GM23338 (cell line): ENCODE measurements at regions not wholly inside any gene's neighbourhood (a gene's known extent, or its start where the extent isn't known, plus 50 kb on each side); places are given as distances from the start of the nearest gene placed in this dataset.

Experiments used
- ATAC-seq: fragments of 200-7000 bp; cut with Tn5 transposase; 3 replicates; pipeline ENCODE4 v1.9.1; 2020
- DNase-seq: peaks from one replicate; pipeline ENCODE4 v3.0.0-alpha.2; 2015; ENCODE audit warnings: low spot score
- H2AFZ ChIP-seq: fragments of 200-600 bp; sonication (generic); 2 replicates; pipeline ENCODE4 v1.8.0; 2016; ENCODE audit warnings: antibody characterized with exemption, mild to moderate bottlenecking, moderate library complexity
- H3F3A ChIP-seq: fragments of 200-600 bp; sonication (generic); replicated peaks from 2 replicates; pipeline ENCODE4 v1.8.0; 2017; ENCODE audit warnings: antibody characterized with exemption, mixed run types, low read depth
- H3K27ac ChIP-seq: fragments of 200-600 bp; sonication (generic); 2 replicates; pipeline ENCODE4 v1.6.1; 2016; ENCODE audit warnings: low read depth
- H3K27me3 ChIP-seq: fragments of 200-600 bp; sonication (generic); 2 replicates; pipeline ENCODE4 v1.8.0; 2016; ENCODE audit warnings: mild to moderate bottlenecking, mixed run types, moderate library complexity; ENCODE audit not compliant: insufficient read depth
- H3K36me3 ChIP-seq: fragments of 200-600 bp; sonication (generic); 2 replicates; pipeline ENCODE4 v1.8.0; 2016; ENCODE audit warnings: mild to moderate bottlenecking; ENCODE audit not compliant: insufficient read depth
- H3K4me1 ChIP-seq: fragments of 200-600 bp; sonication (generic); 2 replicates; pipeline ENCODE4 v1.8.0; 2016; ENCODE audit warnings: mild to moderate bottlenecking, moderate library complexity; ENCODE audit not compliant: insufficient read depth
- H3K4me2 ChIP-seq: fragments of 200-600 bp; sonication (generic); 2 replicates; pipeline ENCODE4 v1.7.1; 2017; ENCODE audit warnings: mixed run types
- H3K4me3 ChIP-seq: fragments of 200-600 bp; sonication (generic); 2 replicates; pipeline ENCODE4 v1.6.1; 2016; ENCODE audit warnings: mixed run types
- H3K79me2 ChIP-seq: fragments of 200-600 bp; sonication (generic); replicated peaks from 2 replicates; pipeline ENCODE4 v1.8.0; 2017; ENCODE audit warnings: mild to moderate bottlenecking; ENCODE audit not compliant: insufficient read depth
- H3K9me2 ChIP-seq: fragments of 200-600 bp; sonication (generic); 2 replicates; pipeline ENCODE4 v1.8.0; 2017; ENCODE audit not compliant: insufficient read depth
- H4K20me1 ChIP-seq: fragments of 200-600 bp; sonication (generic); replicated peaks from 2 replicates; pipeline ENCODE4 v1.8.0; 2017; ENCODE audit warnings: mild to moderate bottlenecking; ENCODE audit not compliant: insufficient read depth
- H3K27ac Mint-ChIP-seq: 2 replicates; pipeline ENCODE4 v1.8.0; 2020; ENCODE audit warnings: inconsistent platforms, mild to moderate bottlenecking, moderate library complexity, mixed read lengths
- H3K27me3 Mint-ChIP-seq: 3 replicates; pipeline ENCODE4 v1.8.0; 2022; ENCODE audit warnings: low read depth, mild to moderate bottlenecking, moderate library complexity, mixed read lengths, inconsistent platforms; ENCODE audit not compliant: insufficient read depth, poor library complexity
- H3K36me3 Mint-ChIP-seq: 3 replicates; pipeline ENCODE4 v1.8.0; 2021; ENCODE audit warnings: low read depth, mild to moderate bottlenecking, inconsistent platforms, moderate library complexity, mixed read lengths
- H3K4me1 Mint-ChIP-seq: 3 replicates; pipeline ENCODE4 v1.8.0; 2020; ENCODE audit warnings: mild to moderate bottlenecking, inconsistent platforms, mixed read lengths
- H3K4me3 Mint-ChIP-seq: 3 replicates; pipeline ENCODE4 v1.8.0; 2021; ENCODE audit warnings: moderate library complexity, mild to moderate bottlenecking, inconsistent platforms, mixed read lengths
- H3K9me3 Mint-ChIP-seq: 3 replicates; pipeline ENCODE4 v1.8.0; 2020; ENCODE audit warnings: moderate library complexity, mild to moderate bottlenecking, inconsistent platforms, mixed read lengths
- ETS1 ChIP-seq: IDR thresholded peaks from 2 replicates; pipeline ENCODE4 v1.6.1; 2016; ENCODE audit warnings: antibody characterized with exemption
- EZH2 ChIP-seq: fragments of 200-600 bp; sonication (generic); IDR thresholded peaks from one replicate; pipeline ENCODE4 v1.8.0; 2017; ENCODE audit warnings: antibody characterized with exemption, mild to moderate bottlenecking, low read depth; ENCODE audit not compliant: unreplicated experiment
- EZH2phosphoT487 ChIP-seq: fragments of 200-600 bp; sonication (generic); IDR thresholded peaks from one replicate; pipeline ENCODE4 v1.8.1; 2018; ENCODE audit warnings: antibody characterized with exemption; ENCODE audit not compliant: unreplicated experiment
- JUNB ChIP-seq: IDR thresholded peaks from one replicate; pipeline ENCODE4 v1.6.1; 2016; ENCODE audit warnings: antibody characterized with exemption; ENCODE audit not compliant: unreplicated experiment
- NANOG ChIP-seq: IDR thresholded peaks from 2 replicates; pipeline ENCODE4 v1.6.1; 2016; ENCODE audit warnings: antibody characterized with exemption, borderline replicate concordance
- STAT1 ChIP-seq: IDR thresholded peaks from one replicate; pipeline ENCODE4 v1.6.1; 2016; ENCODE audit warnings: antibody characterized with exemption; ENCODE audit not compliant: unreplicated experiment
- ZNF114 ChIP-seq: fragments of 250-450 bp; sonication (Bioruptor Pico); IDR thresholded peaks from 2 replicates; pipeline ENCODE4 v1.5.0; 2020; ENCODE audit warnings: mild to moderate bottlenecking, moderate library complexity
- ZNF331 ChIP-seq: fragments of 250-450 bp; sonication (Bioruptor Pico); IDR thresholded peaks from 2 replicates; pipeline ENCODE4 v1.5.0; 2020; ENCODE audit warnings: low read depth, mild to moderate bottlenecking, moderate library complexity
- TF ChIP-seq, protein P1 (sequence below): IDR thresholded peaks from one replicate; pipeline ENCODE4 v1.6.1; 2018; ENCODE audit warnings: antibody characterized with exemption; ENCODE audit not compliant: unreplicated experiment

- no peaks in the 10 kb centered on the region for H3K79me2 ChIP-seq
- no peaks in the 10 kb centered on the region for H3K36me3 ChIP-seq
- ATAC-seq, result no peak; the same call in 1 of the 3 replicates
- H3K4me1 ChIP-seq, result no peaks in the 10 kb centered on the region
- peaks cover 3% of the 10 kb centered on the region for H3K27me3 Mint-ChIP-seq
- no peaks in the 10 kb centered on the region for H3F3A ChIP-seq
- H3K27ac Mint-ChIP-seq, result no peak overlapping the region
- no peaks in the 10 kb centered on the region for H3K9me2 ChIP-seq
- H3K4me1 Mint-ChIP-seq, result no peaks in the 10 kb centered on the region; the same call in 1 of the 3 replicates
- no peak overlapping the region for H3K27ac ChIP-seq
- no peak for TF ChIP-seq EZH2phosphoT487
- TF ChIP-seq EZH2, result no peak
- TF ChIP-seq NANOG, result no peak
- TF ChIP-seq STAT1, result no peak
- TF ChIP-seq, protein P1, sequence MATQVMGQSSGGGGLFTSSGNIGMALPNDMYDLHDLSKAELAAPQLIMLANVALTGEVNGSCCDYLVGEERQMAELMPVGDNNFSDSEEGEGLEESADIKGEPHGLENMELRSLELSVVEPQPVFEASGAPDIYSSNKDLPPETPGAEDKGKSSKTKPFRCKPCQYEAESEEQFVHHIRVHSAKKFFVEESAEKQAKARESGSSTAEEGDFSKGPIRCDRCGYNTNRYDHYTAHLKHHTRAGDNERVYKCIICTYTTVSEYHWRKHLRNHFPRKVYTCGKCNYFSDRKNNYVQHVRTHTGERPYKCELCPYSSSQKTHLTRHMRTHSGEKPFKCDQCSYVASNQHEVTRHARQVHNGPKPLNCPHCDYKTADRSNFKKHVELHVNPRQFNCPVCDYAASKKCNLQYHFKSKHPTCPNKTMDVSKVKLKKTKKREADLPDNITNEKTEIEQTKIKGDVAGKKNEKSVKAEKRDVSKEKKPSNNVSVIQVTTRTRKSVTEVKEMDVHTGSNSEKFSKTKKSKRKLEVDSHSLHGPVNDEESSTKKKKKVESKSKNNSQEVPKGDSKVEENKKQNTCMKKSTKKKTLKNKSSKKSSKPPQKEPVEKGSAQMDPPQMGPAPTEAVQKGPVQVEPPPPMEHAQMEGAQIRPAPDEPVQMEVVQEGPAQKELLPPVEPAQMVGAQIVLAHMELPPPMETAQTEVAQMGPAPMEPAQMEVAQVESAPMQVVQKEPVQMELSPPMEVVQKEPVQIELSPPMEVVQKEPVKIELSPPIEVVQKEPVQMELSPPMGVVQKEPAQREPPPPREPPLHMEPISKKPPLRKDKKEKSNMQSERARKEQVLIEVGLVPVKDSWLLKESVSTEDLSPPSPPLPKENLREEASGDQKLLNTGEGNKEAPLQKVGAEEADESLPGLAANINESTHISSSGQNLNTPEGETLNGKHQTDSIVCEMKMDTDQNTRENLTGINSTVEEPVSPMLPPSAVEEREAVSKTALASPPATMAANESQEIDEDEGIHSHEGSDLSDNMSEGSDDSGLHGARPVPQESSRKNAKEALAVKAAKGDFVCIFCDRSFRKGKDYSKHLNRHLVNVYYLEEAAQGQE, result no peak
- H3K4me3 Mint-ChIP-seq, result no peak overlapping the region
- H3K4me3 ChIP-seq, result no peak overlapping the region
- H4K20me1 ChIP-seq, result no peaks in the 10 kb centered on the region
- H3K9me3 Mint-ChIP-seq, result peaks cover 3% of the 10 kb centered on the region; the same call in 2 of the 3 replicates
- no peak overlapping the region for H3K4me2 ChIP-seq
- no peak for DNase-seq
- H3K27me3 ChIP-seq, result no peaks in the 10 kb centered on the region
- H3K36me3 Mint-ChIP-seq, result no peaks in the 10 kb centered on the region
- H2AFZ ChIP-seq, result no peak overlapping the region
Measured at GRCh38 chr5:179417016-179417415, 71.8 kb upstream of the ADAMTS2 start.

GRCh38 chr5:179416114-179416822 is 71.0 kb upstream of the ADAMTS2 start:
- H3K27me3 ChIP-seq, result no peaks in the 10 kb centered on the region
- H3K4me2 ChIP-seq, result no peak overlapping the region
- no peaks in the 10 kb centered on the region; the same call in 1 of the 3 replicates for H3K4me1 Mint-ChIP-seq
- no peaks in the 10 kb centered on the region for H4K20me1 ChIP-seq
- peaks cover 3% of the 10 kb centered on the region for H3K27me3 Mint-ChIP-seq
- H3K36me3 ChIP-seq, result no peaks in the 10 kb centered on the region
- H3K4me3 Mint-ChIP-seq, result no peak overlapping the region
- no peak for DNase-seq
- H3K4me1 ChIP-seq, result no peaks in the 10 kb centered on the region
- H3K36me3 Mint-ChIP-seq, result no peaks in the 10 kb centered on the region
- no peak for ATAC-seq
- no peak overlapping the region for H3K4me3 ChIP-seq
- H3K27ac Mint-ChIP-seq, result no peak overlapping the region
- H3K79me2 ChIP-seq, result no peaks in the 10 kb centered on the region
- H2AFZ ChIP-seq, result no peak overlapping the region
- H3K27ac ChIP-seq, result no peak overlapping the region
- H3K9me3 Mint-ChIP-seq, result peaks cover 3% of the 10 kb centered on the region
- H3K9me2 ChIP-seq, result no peaks in the 10 kb centered on the region
- no peaks in the 10 kb centered on the region for H3F3A ChIP-seq
- TF ChIP-seq STAT1, result no peak
- no peak for TF ChIP-seq ETS1
- TF ChIP-seq ZNF114 (CRISPR knock-in tag), result no peak
- TF ChIP-seq JUNB, result no peak
- TF ChIP-seq ZNF331 (CRISPR knock-in tag), result no peak
- TF ChIP-seq, protein P1, result no peak
- TF ChIP-seq EZH2, result no peak
- TF ChIP-seq NANOG, result no peak
